DMS 273 (cell line): ENCODE measurements at regions not wholly inside any gene's neighbourhood (a gene's known extent, or its start where the extent isn't known, plus 50 kb on each side); places are given as distances from the start of the nearest gene placed in this dataset.

ENCODE experiments used
- DNase-seq: peaks from one replicate; lab custom pipeline; 2025; ENCODE audit not compliant: unreplicated experiment; lab: John Stamatoyannopoulos, UW

DNA sequence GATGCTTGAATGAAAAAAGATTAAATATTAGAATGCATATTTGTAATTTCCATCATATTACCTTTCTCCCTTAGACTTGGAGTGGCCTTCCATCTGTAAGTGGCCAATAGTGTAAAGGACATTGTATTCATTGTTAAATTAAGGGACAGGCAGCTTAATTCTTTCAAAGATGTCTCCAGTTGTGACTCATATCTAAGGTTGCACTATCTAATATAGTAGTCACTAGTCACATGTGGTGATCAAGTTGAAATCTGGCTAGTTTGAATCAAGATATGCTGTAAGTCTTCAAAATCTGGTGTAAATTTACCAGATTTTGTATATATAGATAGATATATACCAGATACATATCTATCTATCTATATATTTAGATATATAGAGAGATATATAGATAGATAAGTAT is 52.4 kb upstream of the AGPS start:
- DNase-seq, result no peak

DNA sequence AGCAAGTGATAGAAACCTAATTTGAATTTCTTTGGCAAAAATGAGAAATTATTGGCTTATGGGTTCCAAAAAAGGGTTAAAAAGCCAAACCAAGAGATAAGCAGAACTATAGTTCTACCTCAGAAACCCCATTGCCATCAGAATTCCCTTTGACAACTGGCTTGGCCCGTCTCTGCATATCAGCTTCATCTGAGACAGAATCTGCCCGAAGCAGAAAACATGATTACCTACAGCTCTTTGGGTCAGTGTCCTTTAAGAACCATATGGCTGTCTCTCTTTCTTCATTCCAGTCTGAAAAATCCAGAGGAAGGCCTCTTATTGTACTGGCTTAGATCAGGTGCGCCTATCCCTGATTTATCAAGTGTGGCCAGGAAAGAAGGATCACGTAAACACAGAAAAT is 49.8 kb upstream of the AGPS start:
- DNase-seq, result no peak
